CD14-positive monocyte (primary cell): ENCODE measurements at regions not wholly inside any gene's neighbourhood (a gene's known extent, or its start where the extent isn't known, plus 50 kb on each side); places are given as distances from the start of the nearest gene placed in this dataset.
A peak's percentile ranks its signal among the peaks of the same experiment; 100 is the strongest.

Experiments used
- DNase-seq, 3 donors: peaks; one replicate each; pipeline ENCODE4 v3.0.0-alpha.2; 2011 to 2022
- H2AFZ ChIP-seq: 2 replicates; pipeline ENCODE4 v1.6.0; 2012; ENCODE audit warnings: mild to moderate bottlenecking, low read depth, low read length, inconsistent platforms; ENCODE audit not compliant: insufficient read depth, poor library complexity, severe bottlenecking
- H3K27ac ChIP-seq, 2 donors: 1 replicate in 1 of 2; 2 replicates in 1 of 2; pipeline ENCODE4 v1.5.1; 2012 to 2013; ENCODE audit warnings: low read length in 2 of 2, control low read depth in 1 of 2, inconsistent platforms in 1 of 2, low read depth in 1 of 2, mild to moderate bottlenecking in 1 of 2
- H3K27me3 ChIP-seq, 2 donors: one replicate each; pipeline versions ENCODE4 v1.6.0 to v1.6.1; 2011 to 2013; ENCODE audit warnings: low read length in 2 of 2; ENCODE audit not compliant: control insufficient read depth in 2 of 2, insufficient read depth in 2 of 2
- H3K36me3 ChIP-seq, 2 donors: replicated peaks in 1 of 2; 1 replicate in 1 of 2; 2 replicates in 1 of 2; pipeline versions ENCODE4 v1.5.1 to v1.6.1; 2012 to 2013; ENCODE audit warnings: low read length in 2 of 2, control low read depth in 1 of 2, inconsistent platforms in 1 of 2, mild to moderate bottlenecking in 1 of 2; ENCODE audit not compliant: insufficient read depth in 2 of 2, control insufficient read depth in 1 of 2
- H3K4me1 ChIP-seq, 2 donors: 1 replicate in 1 of 2; 2 replicates in 1 of 2; pipeline versions ENCODE4 v1.5.1 to v1.6.1; 2012 to 2013; ENCODE audit warnings: low read length in 2 of 2, control low read depth in 1 of 2, inconsistent platforms in 1 of 2, mild to moderate bottlenecking in 1 of 2, moderate library complexity in 1 of 2; ENCODE audit not compliant: insufficient read depth in 2 of 2, control insufficient read depth in 1 of 2
- H3K4me2 ChIP-seq: replicated peaks from 2 replicates; pipeline ENCODE3; 2012; ENCODE audit warnings: low read length, moderate library complexity, mild to moderate bottlenecking; ENCODE audit not compliant: poor library complexity, severe bottlenecking; ENCODE audit errors: extremely low read depth
- H3K4me3 ChIP-seq, 3 experiments: fragments of 200-600 bp in 1 of 3; sonication (generic) in 1 of 3; replicated peaks in 1 of 3; 1 replicate in 2 of 3; 2 replicates in 1 of 3; pipeline ENCODE4 v1.5.1; 2011 to 2013; ENCODE audit warnings: low read length in 3 of 3, mild to moderate bottlenecking in 3 of 3, control low read depth in 2 of 3, low read depth in 2 of 3, inconsistent platforms in 1 of 3, moderate library complexity in 1 of 3
- H3K79me2 ChIP-seq: 2 replicates; pipeline ENCODE4 v1.6.0; 2012; ENCODE audit warnings: mild to moderate bottlenecking, control low read depth, inconsistent platforms, low read length, moderate library complexity; ENCODE audit not compliant: insufficient read depth
- H3K9ac ChIP-seq: 2 replicates; pipeline ENCODE4 v1.6.0; 2017; ENCODE audit warnings: low read length, mild to moderate bottlenecking; ENCODE audit not compliant: insufficient read depth, poor library complexity, severe bottlenecking
- H3K9me3 ChIP-seq, 2 donors: replicated peaks in 1 of 2; 1 replicate in 1 of 2; 2 replicates in 1 of 2; pipeline versions ENCODE4 v1.5.1 to v1.6.1; 2012 to 2013; ENCODE audit warnings: low read length in 2 of 2, control low read depth in 1 of 2; ENCODE audit not compliant: control insufficient read depth in 1 of 2, insufficient read depth in 1 of 2
- H4K20me1 ChIP-seq: 2 replicates; pipeline ENCODE4 v1.6.0; 2012; ENCODE audit warnings: mild to moderate bottlenecking, low read length, control low read depth, moderate library complexity; ENCODE audit not compliant: insufficient read depth
- H3K27ac Mint-ChIP-seq, 7 donors: one replicate each; pipeline ENCODE4 v1.8.0; 2020; ENCODE audit warnings: mild to moderate bottlenecking in 7 of 7, mixed read lengths in 7 of 7, moderate library complexity in 6 of 7, inconsistent platforms in 2 of 7
- H3K27me3 Mint-ChIP-seq, 3 donors: one replicate each; pipeline ENCODE4 v1.8.0; 2021 to 2022; ENCODE audit warnings: low read depth in 3 of 3, mild to moderate bottlenecking in 3 of 3, mixed read lengths in 3 of 3, moderate library complexity in 3 of 3, inconsistent platforms in 1 of 3
- H3K36me3 Mint-ChIP-seq, 2 donors: one replicate each; pipeline ENCODE4 v1.8.0; 2020; ENCODE audit warnings: mixed read lengths in 2 of 2, inconsistent platforms in 1 of 2, mild to moderate bottlenecking in 1 of 2
- H3K4me1 Mint-ChIP-seq: one replicate; pipeline ENCODE4 v1.8.0; 2020; ENCODE audit warnings: mild to moderate bottlenecking, mixed read lengths
- H3K4me3 Mint-ChIP-seq, 2 donors: one replicate each; pipeline ENCODE4 v1.8.0; 2020; ENCODE audit warnings: mild to moderate bottlenecking in 2 of 2, mixed read lengths in 2 of 2, moderate library complexity in 1 of 2
- H3K9me3 Mint-ChIP-seq, 7 donors: one replicate each; pipeline ENCODE4 v1.8.0; 2020 to 2022; ENCODE audit warnings: mixed read lengths in 7 of 7, mild to moderate bottlenecking in 6 of 7, moderate library complexity in 6 of 7, inconsistent platforms in 2 of 7
- CTCF ChIP-seq: fragments of 200-600 bp; IDR thresholded peaks from one replicate; pipeline ENCODE4 v1.8.0; 2022; ENCODE audit warnings: antibody characterized with exemption, mild to moderate bottlenecking
- WGBS: methylation state at CpG from one replicate; pipeline ENCODE4 v1.1.5; 2013; ENCODE audit warnings: missing lambda C conversion rate; ENCODE audit not compliant: insufficient coverage; 5-methylcytosine and 5-hydroxymethylcytosine counted together
- intact Hi-C, 2 donors: fragments of 100-400 bp; cut with micrococcal nuclease; formaldehyde crosslinking; loops; one replicate each; pipeline versions ENCODE4 v1.15.0 to v1.15.1; 2023

GRCh38 chr13:54593504-54593903, 1564.9 kb downstream of the OLFM4 start:
- Histone ChIP-seq H3K4me3 (no peak overlapping the region), H3K27me3 (no peaks in the 10 kb centered on the region), H3K27ac (no peak overlapping the region), H4K20me1 (no peaks in the 10 kb centered on the region), H3K4me1 (no peaks in the 10 kb centered on the region), H3K79me2 (no peaks in the 10 kb centered on the region), H3K4me2 (no peak overlapping the region), H3K9me3 (peaks cover 15 to 16% of the 10 kb centered on the region in 2 donors), H2AFZ (no peak overlapping the region), H3K36me3 (no peaks in the 10 kb centered on the region), H3K9ac (no peak overlapping the region)
- no peaks in the 10 kb centered on the region for H3K36me3 Mint-ChIP-seq
- intact Hi-C loops: no loop called here
- no peak for DNase-seq
- H3K27ac Mint-ChIP-seq: peak overlapping the region in 1 of 7 donors; percentile 7
- TF ChIP-seq CTCF: no peak
- no peaks in the 10 kb centered on the region for H3K4me1 Mint-ChIP-seq
- 95% methylated on average over 3 of the region's 3 CpGs for WGBS
- peaks cover 0 to 14% (median 9%) of the 10 kb centered on the region in 7 donors for H3K9me3 Mint-ChIP-seq
- no peak overlapping the region for H3K4me3 Mint-ChIP-seq
- H3K27me3 Mint-ChIP-seq: peaks cover 0 to 1% (median 0%) of the 10 kb centered on the region in 3 donors

GRCh38 chr13:54597540-54598088, 1569.0 kb downstream of the OLFM4 start:
- no peaks in the 10 kb centered on the region for H3K4me1 Mint-ChIP-seq
- Histone ChIP-seq H3K27me3 (no peaks in the 10 kb centered on the region), H3K4me1 (no peaks in the 10 kb centered on the region), H3K36me3 (no peaks in the 10 kb centered on the region), H4K20me1 (no peaks in the 10 kb centered on the region), H3K27ac (no peak overlapping the region), H2AFZ (no peak overlapping the region), H3K9me3 (peaks cover 12% of the 10 kb centered on the region in 2 donors), H3K4me2 (no peak overlapping the region), H3K4me3 (no peak overlapping the region), H3K9ac (no peak overlapping the region), H3K79me2 (no peaks in the 10 kb centered on the region)
- intact Hi-C loops: no loop called here
- no peaks in the 10 kb centered on the region for H3K36me3 Mint-ChIP-seq
- no peak for TF ChIP-seq CTCF
- H3K27ac Mint-ChIP-seq: no peak overlapping the region
- peaks cover 0 to 1% (median 0%) of the 10 kb centered on the region in 3 donors for H3K27me3 Mint-ChIP-seq
- DNase-seq: no peak
- WGBS: no CpG with 5 or more reads among the region's 4 CpGs
- H3K4me3 Mint-ChIP-seq: no peak overlapping the region
- H3K9me3 Mint-ChIP-seq: peaks cover 1 to 12% (median 9%) of the 10 kb centered on the region in 7 donors
